ENCODE measurements at regions not wholly inside any gene's neighbourhood (a gene's known extent, or its start where the extent isn't known, plus 50 kb on each side); places are given as distances from the start of the nearest gene placed in this dataset.

GRCh38 chr10:4638099-4638498 lies 187.9 kb upstream of the AKR1E2 start:
- TF ChIP-seq POLR2A (IDR thresholded peaks at IDR 0.05) = no peak
- TF ChIP-seq, protein P1, sequence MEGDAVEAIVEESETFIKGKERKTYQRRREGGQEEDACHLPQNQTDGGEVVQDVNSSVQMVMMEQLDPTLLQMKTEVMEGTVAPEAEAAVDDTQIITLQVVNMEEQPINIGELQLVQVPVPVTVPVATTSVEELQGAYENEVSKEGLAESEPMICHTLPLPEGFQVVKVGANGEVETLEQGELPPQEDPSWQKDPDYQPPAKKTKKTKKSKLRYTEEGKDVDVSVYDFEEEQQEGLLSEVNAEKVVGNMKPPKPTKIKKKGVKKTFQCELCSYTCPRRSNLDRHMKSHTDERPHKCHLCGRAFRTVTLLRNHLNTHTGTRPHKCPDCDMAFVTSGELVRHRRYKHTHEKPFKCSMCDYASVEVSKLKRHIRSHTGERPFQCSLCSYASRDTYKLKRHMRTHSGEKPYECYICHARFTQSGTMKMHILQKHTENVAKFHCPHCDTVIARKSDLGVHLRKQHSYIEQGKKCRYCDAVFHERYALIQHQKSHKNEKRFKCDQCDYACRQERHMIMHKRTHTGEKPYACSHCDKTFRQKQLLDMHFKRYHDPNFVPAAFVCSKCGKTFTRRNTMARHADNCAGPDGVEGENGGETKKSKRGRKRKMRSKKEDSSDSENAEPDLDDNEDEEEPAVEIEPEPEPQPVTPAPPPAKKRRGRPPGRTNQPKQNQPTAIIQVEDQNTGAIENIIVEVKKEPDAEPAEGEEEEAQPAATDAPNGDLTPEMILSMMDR (IDR thresholded peaks at IDR 0.05) = no peak

Measured in testis (tissue), 2 donors.